GM12878 (cell line): ENCODE measurements at regions not wholly inside any gene's neighbourhood (a gene's known extent, or its start where the extent isn't known, plus 50 kb on each side); places are given as distances from the start of the nearest gene placed in this dataset.

Source experiments
- ATAC-seq: fragments of 200-7000 bp; cut with Tn5 transposase; 3 replicates; pipeline ENCODE4 v1.9.1; 2020; ENCODE audit warnings: mild to moderate bottlenecking, moderate library complexity
- BruUV-seq: library from RNA; stranded (reverse); fragments of 400-500 nt; replicated peaks from 2 replicates; lab custom pipeline; 2021; lab: Mats Ljungman, UMichigan
- CTCF ChIA-PET: fragments of 300-600 bp; sonication (Branson Sonifier 250); formaldehyde crosslinking; extraction: SDS; loops from one replicate; lab custom pipeline; 2021; ENCODE audit warnings: inconsistent platforms; lab: Yijun Ruan, JAX
- POLR2A ChIA-PET: fragments of 350-600 bp; formaldehyde crosslinking; extraction: SDS; loops from one replicate; lab custom pipeline; 2021; ENCODE audit warnings: inconsistent platforms; lab: Charles Lee
- RAD21 ChIA-PET: fragments of 300-600 bp; sonication (Branson Sonifier 250); formaldehyde crosslinking; loops from one replicate; lab custom pipeline; 2023; ENCODE audit warnings: antibody characterized with exemption; ENCODE audit not compliant: unreplicated experiment; lab: Charles Lee
- SMC1A ChIA-PET: fragments of 300-600 bp; sonication (Branson Sonifier 250); formaldehyde crosslinking; loops from one replicate; lab custom pipeline; 2023; ENCODE audit not compliant: unreplicated experiment, uncharacterized antibody; lab: Charles Lee
- DNase-seq: peaks from one replicate; pipeline ENCODE4 v3.0.0-alpha.2; 2011; ENCODE audit warnings: low read depth, low spot score
- FAIRE-seq: peaks from 3 replicates; lab custom pipeline; 2011; peaks lifted over from hg19 to GRCh38; lab: Jason Lieb, UNC
- H2AFZ ChIP-seq: 2 replicates; pipeline ENCODE4 v1.6.0; 2011; ENCODE audit warnings: low read depth, low read length, control low read depth; ENCODE audit not compliant: control insufficient read depth
- H3K27ac ChIP-seq: 2 replicates; pipeline ENCODE4 v1.5.1; 2011; ENCODE audit warnings: control low read depth; ENCODE audit not compliant: control insufficient read depth, insufficient read depth
- H3K27me3 ChIP-seq, 2 experiments: replicated peaks in 1 of 2; 2 replicates each; pipeline versions ENCODE4 v1.6.0 to v1.6.1; 2011; ENCODE audit warnings: low read length in 1 of 2; ENCODE audit not compliant: control insufficient read depth in 2 of 2, insufficient read depth in 2 of 2
- H3K36me3 ChIP-seq, 2 experiments: 2 replicates each; pipeline ENCODE4 v1.5.1; 2011; ENCODE audit warnings: low read length in 1 of 2; ENCODE audit not compliant: control insufficient read depth in 2 of 2, insufficient read depth in 2 of 2
- H3K4me1 ChIP-seq: 2 replicates; pipeline ENCODE4 v1.6.1; 2011; ENCODE audit warnings: mild to moderate bottlenecking, low read length, moderate library complexity, mixed read lengths; ENCODE audit not compliant: control insufficient read depth, insufficient read depth
- H3K4me2 ChIP-seq: 2 replicates; pipeline ENCODE4 v1.6.0; 2011; ENCODE audit warnings: control low read depth; ENCODE audit not compliant: control insufficient read depth, insufficient read depth
- H3K4me3 ChIP-seq: fragments of 200-600 bp; sonication (generic); 2 replicates; pipeline ENCODE4 v1.5.1; 2016
- H3K79me2 ChIP-seq: 2 replicates; pipeline ENCODE4 v1.6.0; 2011; ENCODE audit warnings: low read length; ENCODE audit not compliant: control insufficient read depth, insufficient read depth
- H3K9ac ChIP-seq: 2 replicates; pipeline ENCODE4 v1.8.0; 2011; ENCODE audit warnings: low read length, control low read depth, mixed read lengths; ENCODE audit not compliant: control insufficient read depth, insufficient read depth
- H3K9me3 ChIP-seq: replicated peaks from 3 replicates; pipeline ENCODE4 v1.5.1; 2011; ENCODE audit warnings: mild to moderate bottlenecking, low read length; ENCODE audit not compliant: control insufficient read depth, insufficient read depth
- H4K20me1 ChIP-seq: 2 replicates; pipeline ENCODE4 v1.6.0; 2011; ENCODE audit not compliant: control insufficient read depth, insufficient read depth
- EP300 ChIP-seq, 2 experiments: fragments of 150-350 bp in 1 of 2; IDR thresholded peaks; 2 replicates each; pipeline ENCODE4 v1.6.1; 2011 to 2012; ENCODE audit warnings: low read depth in 2 of 2, low read length in 2 of 2, borderline replicate concordance in 1 of 2, improper control_type of control experiment in 1 of 2, inconsistent platforms in 1 of 2; ENCODE audit not compliant: control insufficient read depth in 1 of 2
- ESRRA ChIP-seq: IDR thresholded peaks from 2 replicates; pipeline ENCODE4 v1.6.1; 2012; ENCODE audit warnings: mild to moderate bottlenecking, low read length, improper control_type of control experiment
- HDAC6 ChIP-seq: fragments of 200-600 bp; sonication (generic); IDR thresholded peaks from one replicate; pipeline ENCODE4 v1.8.0; 2017; ENCODE audit warnings: antibody characterized with exemption; ENCODE audit not compliant: unreplicated experiment
- IKZF1 ChIP-seq: fragments of 450-650 bp; conservative IDR thresholded peaks from 2 replicates; pipeline ENCODE4 v1.6.1; 2017; ENCODE audit warnings: antibody characterized with exemption, mild to moderate bottlenecking
- NFYB ChIP-seq: IDR thresholded peaks from 2 replicates; pipeline ENCODE4 v1.6.1; 2011; ENCODE audit warnings: low read depth, mild to moderate bottlenecking, low read length, improper control_type of control experiment, moderate library complexity; ENCODE audit not compliant: insufficient read depth
- PAX5 ChIP-seq: IDR thresholded peaks from 2 replicates; pipeline ENCODE4 v1.6.1; 2011; ENCODE audit warnings: low read depth, low read length, borderline replicate concordance
- SMAD5 ChIP-seq: IDR thresholded peaks from 2 replicates; pipeline ENCODE4 v1.6.1; 2016; ENCODE audit warnings: antibody characterized with exemption, low read depth
- SMC3 ChIP-seq: IDR thresholded peaks from 2 replicates; pipeline ENCODE4 v1.6.1; 2011; ENCODE audit warnings: low read length, improper control_type of control experiment, borderline replicate concordance
- TAF1 ChIP-seq: IDR thresholded peaks from 2 replicates; pipeline ENCODE4 v1.6.1; 2011; ENCODE audit warnings: mild to moderate bottlenecking, low read depth, low read length, borderline replicate concordance
- TBL1XR1 ChIP-seq: IDR thresholded peaks from 2 replicates; pipeline ENCODE4 v1.6.1; 2012; ENCODE audit warnings: low read depth, low read length, improper control_type of control experiment
- TCF7 ChIP-seq: IDR thresholded peaks from 2 replicates; pipeline ENCODE4 v1.6.1; 2014; ENCODE audit warnings: antibody characterized with exemption, borderline replicate concordance
- ZNF207 ChIP-seq: fragments of 450-650 bp; IDR thresholded peaks from 2 replicates; pipeline ENCODE4 v1.6.1; 2014; ENCODE audit warnings: antibody characterized with exemption, mild to moderate bottlenecking, borderline replicate concordance
- ZNF622 ChIP-seq: fragments of 450-650 bp; IDR thresholded peaks from 2 replicates; pipeline ENCODE4 v1.6.1; 2017; ENCODE audit warnings: mild to moderate bottlenecking, inconsistent platforms
- WGBS: methylation state at CpG from one replicate; pipeline ENCODE4 v1.1.6; 2016; ENCODE audit warnings: low lambda C conversion rate; ENCODE audit not compliant: insufficient replicate concordance, insufficient coverage; ENCODE audit errors: missing lambda C conversion rate; 5-methylcytosine and 5-hydroxymethylcytosine counted together
- in situ Hi-C: fragments of 300-500 bp; cut with MboI; formaldehyde crosslinking; loops from 9 replicates; pipeline ENCODE4 v1.14.3; 2018; ENCODE audit warnings: mixed read lengths
- intact Hi-C: fragments of 100-400 bp; cut with micrococcal nuclease; formaldehyde crosslinking; loops from one replicate; pipeline ENCODE4 v1.14.2; 2022; ENCODE audit not compliant: unreplicated experiment
- TF ChIP-seq, protein P1 (sequence below): IDR thresholded peaks from 2 replicates; pipeline ENCODE4 v1.6.1; 2011; ENCODE audit warnings: low read depth, low read length, improper control_type of control experiment, borderline replicate concordance
- TF ChIP-seq, protein P2 (sequence below): fragments of 450-650 bp; IDR thresholded peaks from 2 replicates; pipeline ENCODE4 v1.6.1; 2016; ENCODE audit warnings: mild to moderate bottlenecking

DNA sequence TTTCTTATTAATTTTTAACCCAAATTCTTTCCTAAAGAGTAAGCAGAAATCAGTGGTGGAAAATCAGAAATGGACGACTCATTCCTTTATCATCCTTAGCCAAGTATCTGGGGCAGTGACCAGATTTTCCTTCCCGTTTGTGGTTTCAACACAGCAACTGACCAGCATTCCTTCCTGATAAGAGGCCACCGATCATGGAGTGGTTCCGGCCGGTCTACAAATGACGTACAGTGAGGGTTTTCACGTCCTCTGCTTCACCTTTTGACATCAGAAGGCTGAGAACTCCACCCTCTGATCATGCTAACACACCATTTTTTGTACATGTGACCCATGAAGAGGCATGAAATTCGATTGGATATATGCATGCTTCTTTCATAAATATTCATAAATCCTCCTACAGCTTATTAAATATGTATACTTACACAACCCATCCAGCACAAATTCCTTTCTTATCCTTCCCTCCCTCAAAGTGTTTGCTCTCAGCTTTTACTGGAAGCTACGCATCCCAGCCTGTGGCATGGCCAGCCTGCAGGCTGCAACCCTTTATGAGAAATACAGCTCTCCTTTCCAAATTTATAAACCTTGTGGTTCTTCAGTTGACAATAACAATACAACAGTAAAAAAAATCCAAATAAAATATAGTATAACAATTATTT is 173.0 kb upstream of the CASK start:
- CTCF ChIA-PET = interaction anchor here (0.6 kb wide), 1 partner anchor 619 kb away, joined by 4 read pairs; no protein-coding TSS in a partner anchor
- SMC1A ChIA-PET = no interaction called here
- in situ Hi-C loops (no loop called here), intact Hi-C loops (no loop called here)
- WGBS = 80% methylated on average over 9 of the region's 9 CpGs
- H3K27ac ChIP-seq = no peak overlapping the region
- no peak overlapping the region for H3K9ac ChIP-seq
- FAIRE-seq = no peak
- no peaks in the 10 kb centered on the region; the same call in 2 of the 3 replicates for H3K9me3 ChIP-seq
- RAD21 ChIA-PET = interaction anchor here (2.5 kb wide), 1 partner anchor 13 kb away, joined by 7 read pairs; no protein-coding TSS in a partner anchor
- POLR2A ChIA-PET = no interaction called here
- H4K20me1 ChIP-seq = no peaks in the 10 kb centered on the region
- H3K27me3 ChIP-seq = no peaks in the 10 kb centered on the region
- no peak overlapping the region for H3K4me3 ChIP-seq
- no peak overlapping the region for H3K4me2 ChIP-seq
- DNase-seq = no peak
- no peaks in the 10 kb centered on the region for H3K36me3 ChIP-seq
- no TSS peak for BruUV-seq
- no peaks in the 10 kb centered on the region for H3K79me2 ChIP-seq
- no peak overlapping the region for H2AFZ ChIP-seq
- ATAC-seq = no peak
- no peaks in the 10 kb centered on the region for H3K4me1 ChIP-seq
- TF ChIP-seq PAX5 = no peak
- TF ChIP-seq TAF1 = no peak
- no peak for TF ChIP-seq EP300 (IDR thresholded peaks at IDR 0.05; ENCODE audit: borderline replicate concordance in 1 of 2, control insufficient read depth in 1 of 2, low read depth in 2 of 2, low read length in 2 of 2)
- no peak for TF ChIP-seq NFYB
- TF ChIP-seq, protein P1, sequence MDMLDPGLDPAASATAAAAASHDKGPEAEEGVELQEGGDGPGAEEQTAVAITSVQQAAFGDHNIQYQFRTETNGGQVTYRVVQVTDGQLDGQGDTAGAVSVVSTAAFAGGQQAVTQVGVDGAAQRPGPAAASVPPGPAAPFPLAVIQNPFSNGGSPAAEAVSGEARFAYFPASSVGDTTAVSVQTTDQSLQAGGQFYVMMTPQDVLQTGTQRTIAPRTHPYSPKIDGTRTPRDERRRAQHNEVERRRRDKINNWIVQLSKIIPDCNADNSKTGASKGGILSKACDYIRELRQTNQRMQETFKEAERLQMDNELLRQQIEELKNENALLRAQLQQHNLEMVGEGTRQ = no peak
- TF ChIP-seq HDAC6 = no peak
- no peak for TF ChIP-seq IKZF1
- no peak for TF ChIP-seq ESRRA
- TF ChIP-seq, protein P2, sequence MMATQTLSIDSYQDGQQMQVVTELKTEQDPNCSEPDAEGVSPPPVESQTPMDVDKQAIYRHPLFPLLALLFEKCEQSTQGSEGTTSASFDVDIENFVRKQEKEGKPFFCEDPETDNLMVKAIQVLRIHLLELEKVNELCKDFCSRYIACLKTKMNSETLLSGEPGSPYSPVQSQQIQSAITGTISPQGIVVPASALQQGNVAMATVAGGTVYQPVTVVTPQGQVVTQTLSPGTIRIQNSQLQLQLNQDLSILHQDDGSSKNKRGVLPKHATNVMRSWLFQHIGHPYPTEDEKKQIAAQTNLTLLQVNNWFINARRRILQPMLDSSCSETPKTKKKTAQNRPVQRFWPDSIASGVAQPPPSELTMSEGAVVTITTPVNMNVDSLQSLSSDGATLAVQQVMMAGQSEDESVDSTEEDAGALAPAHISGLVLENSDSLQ = no peak
- TF ChIP-seq TCF7 = no peak
- no peak for TF ChIP-seq ZNF622
- TF ChIP-seq SMAD5 = no peak
- no peak for TF ChIP-seq SMC3
- no peak for TF ChIP-seq TBL1XR1
- TF ChIP-seq ZNF207 = no peak
